ENCODE measurements at regions not wholly inside any gene's neighbourhood (a gene's known extent, or its start where the extent isn't known, plus 50 kb on each side); places are given as distances from the start of the nearest gene placed in this dataset.

DNA sequence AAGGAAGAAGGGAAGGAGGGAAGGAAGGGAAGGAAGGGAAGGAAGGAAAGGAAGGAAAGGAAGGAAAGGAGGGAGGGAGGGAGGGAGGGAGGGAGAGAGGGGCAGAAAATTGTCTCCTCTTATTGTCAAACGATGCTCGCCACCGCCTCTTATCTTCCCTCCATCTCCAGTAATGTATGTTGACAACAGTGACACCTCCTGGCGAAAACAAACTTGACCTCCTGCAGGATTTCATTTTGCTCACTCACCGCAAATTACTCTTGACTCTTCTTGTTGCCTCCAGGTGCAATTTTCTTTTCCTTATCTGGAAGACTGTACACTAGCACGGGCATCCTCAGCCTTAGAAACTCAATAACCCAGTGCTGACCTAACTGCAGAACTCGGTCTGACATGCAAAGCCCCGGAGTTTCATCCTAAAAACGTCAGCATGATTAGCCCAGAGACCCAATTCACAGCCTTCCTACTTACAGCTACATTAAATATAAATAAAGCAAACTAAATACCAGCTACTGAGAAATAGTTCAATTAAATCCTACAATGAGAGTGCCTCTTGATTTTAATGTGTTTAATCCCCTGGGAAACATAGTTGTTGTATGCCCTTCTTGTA lies 512.4 kb upstream of the TMPO start:
- Histone ChIP-seq H4K20me1 (ENCODE audit: insufficient read depth) (no peaks in the 10 kb centered on the region), H3K4me3 (ENCODE audit: low read length) (no peak overlapping the region), H3K9ac (ENCODE audit: low read length) (no peak overlapping the region), H2AFZ (ENCODE audit: low read depth, low read length) (no peak overlapping the region), H3K27me3 (ENCODE audit: insufficient read depth, low read depth, low read length) (no peaks in the 10 kb centered on the region), H3K79me2 (replicated peaks; ENCODE audit: insufficient read depth, low read length) (no peaks in the 10 kb centered on the region), H3F3A (ENCODE audit: insufficient read depth, low read length, poor library complexity, severe bottlenecking) (no peaks in the 10 kb centered on the region), H3K9me2 (ENCODE audit: insufficient read depth, low read length) (no peaks in the 10 kb centered on the region), H3K9me3 (ENCODE audit: low read length) (no peaks in the 10 kb centered on the region), H3K4me2 (ENCODE audit: low read length) (no peak overlapping the region), H3K36me3 (ENCODE audit: insufficient read depth, low read length) (no peaks in the 10 kb centered on the region), H3K27ac (ENCODE audit: low read length) (no peak overlapping the region)
- no peak for TF ChIP-seq EZH2 (IDR thresholded peaks at IDR 0.05; ENCODE audit: borderline replicate concordance, insufficient read depth, low read length, poor library complexity, severe bottlenecking)
- no peak for TF ChIP-seq TAF1 (IDR thresholded peaks at IDR 0.05; ENCODE audit: low read depth)
- TF ChIP-seq MXI1 (conservative IDR thresholded peaks at IDR 0.05; ENCODE audit: poor library complexity, severe bottlenecking), result no peak
- TF ChIP-seq, protein P1, sequence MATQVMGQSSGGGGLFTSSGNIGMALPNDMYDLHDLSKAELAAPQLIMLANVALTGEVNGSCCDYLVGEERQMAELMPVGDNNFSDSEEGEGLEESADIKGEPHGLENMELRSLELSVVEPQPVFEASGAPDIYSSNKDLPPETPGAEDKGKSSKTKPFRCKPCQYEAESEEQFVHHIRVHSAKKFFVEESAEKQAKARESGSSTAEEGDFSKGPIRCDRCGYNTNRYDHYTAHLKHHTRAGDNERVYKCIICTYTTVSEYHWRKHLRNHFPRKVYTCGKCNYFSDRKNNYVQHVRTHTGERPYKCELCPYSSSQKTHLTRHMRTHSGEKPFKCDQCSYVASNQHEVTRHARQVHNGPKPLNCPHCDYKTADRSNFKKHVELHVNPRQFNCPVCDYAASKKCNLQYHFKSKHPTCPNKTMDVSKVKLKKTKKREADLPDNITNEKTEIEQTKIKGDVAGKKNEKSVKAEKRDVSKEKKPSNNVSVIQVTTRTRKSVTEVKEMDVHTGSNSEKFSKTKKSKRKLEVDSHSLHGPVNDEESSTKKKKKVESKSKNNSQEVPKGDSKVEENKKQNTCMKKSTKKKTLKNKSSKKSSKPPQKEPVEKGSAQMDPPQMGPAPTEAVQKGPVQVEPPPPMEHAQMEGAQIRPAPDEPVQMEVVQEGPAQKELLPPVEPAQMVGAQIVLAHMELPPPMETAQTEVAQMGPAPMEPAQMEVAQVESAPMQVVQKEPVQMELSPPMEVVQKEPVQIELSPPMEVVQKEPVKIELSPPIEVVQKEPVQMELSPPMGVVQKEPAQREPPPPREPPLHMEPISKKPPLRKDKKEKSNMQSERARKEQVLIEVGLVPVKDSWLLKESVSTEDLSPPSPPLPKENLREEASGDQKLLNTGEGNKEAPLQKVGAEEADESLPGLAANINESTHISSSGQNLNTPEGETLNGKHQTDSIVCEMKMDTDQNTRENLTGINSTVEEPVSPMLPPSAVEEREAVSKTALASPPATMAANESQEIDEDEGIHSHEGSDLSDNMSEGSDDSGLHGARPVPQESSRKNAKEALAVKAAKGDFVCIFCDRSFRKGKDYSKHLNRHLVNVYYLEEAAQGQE (IDR thresholded peaks at IDR 0.05; ENCODE audit: borderline replicate concordance), result no peak
- TF ChIP-seq RAD21 (conservative IDR thresholded peaks at IDR 0.05), result peak; percentile 61
- TF ChIP-seq EP300 (conservative IDR thresholded peaks at IDR 0.05; ENCODE audit: poor library complexity, severe bottlenecking), result no peak
- no peak for TF ChIP-seq POLR2AphosphoS5 (IDR thresholded peaks at IDR 0.05)
- TF ChIP-seq SMC3 (conservative IDR thresholded peaks at IDR 0.05; ENCODE audit: poor library complexity), result peak; percentile 58
- peak; percentile 59 for TF ChIP-seq CTCF (IDR thresholded peaks at IDR 0.05; ENCODE audit: poor library complexity, severe bottlenecking)

GRCh38 chr12:98007963-98008362 lies 507.4 kb upstream of the TMPO start:
- Histone ChIP-seq H2AFZ (ENCODE audit: low read depth, low read length) (no peak overlapping the region), H4K20me1 (ENCODE audit: insufficient read depth) (no peaks in the 10 kb centered on the region), H3K9me3 (ENCODE audit: low read length) (no peaks in the 10 kb centered on the region), H3F3A (ENCODE audit: insufficient read depth, low read length, poor library complexity, severe bottlenecking) (no peaks in the 10 kb centered on the region), H3K79me2 (replicated peaks; ENCODE audit: insufficient read depth, low read length) (no peaks in the 10 kb centered on the region), H3K36me3 (ENCODE audit: insufficient read depth, low read length) (no peaks in the 10 kb centered on the region), H3K9me2 (ENCODE audit: insufficient read depth, low read length) (no peaks in the 10 kb centered on the region), H3K4me2 (ENCODE audit: low read length) (no peak overlapping the region), H3K27me3 (ENCODE audit: insufficient read depth, low read depth, low read length) (no peaks in the 10 kb centered on the region), H3K4me3 (ENCODE audit: low read length) (no peak overlapping the region), H3K9ac (ENCODE audit: low read length) (no peak overlapping the region), H3K27ac (ENCODE audit: low read length) (no peak overlapping the region)
- TF ChIP-seq, protein P1 (IDR thresholded peaks at IDR 0.05; ENCODE audit: borderline replicate concordance), result no peak
- TF ChIP-seq MXI1 (conservative IDR thresholded peaks at IDR 0.05; ENCODE audit: poor library complexity, severe bottlenecking) (no peak), TAF1 (IDR thresholded peaks at IDR 0.05; ENCODE audit: low read depth) (no peak), EP300 (conservative IDR thresholded peaks at IDR 0.05; ENCODE audit: poor library complexity, severe bottlenecking) (no peak), RAD21 (conservative IDR thresholded peaks at IDR 0.05) (no peak), EZH2 (IDR thresholded peaks at IDR 0.05; ENCODE audit: borderline replicate concordance, insufficient read depth, low read length, poor library complexity, severe bottlenecking) (no peak), POLR2AphosphoS5 (IDR thresholded peaks at IDR 0.05) (no peak), CTCF (IDR thresholded peaks at IDR 0.05; ENCODE audit: poor library complexity, severe bottlenecking) (no peak), SMC3 (conservative IDR thresholded peaks at IDR 0.05; ENCODE audit: poor library complexity) (no peak)

All from neural cell (in vitro differentiated cells).